Right lobe of liver (tissue), 4 donors: ENCODE measurements at regions not wholly inside any gene's neighbourhood (a gene's known extent, or its start where the extent isn't known, plus 50 kb on each side); places are given as distances from the start of the nearest gene placed in this dataset.
"Not testable (repeated sequence)": the region's sequence is repeated elsewhere in the genome, so short reads cannot be mapped to it uniquely, and the experiment has no call there.

Experiments used
- CTCF ChIP-seq, 4 donors: fragments of 200-600 bp in 3 of 4; fragments of 450-650 bp in 1 of 4; IDR thresholded peaks; one replicate each; pipeline versions ENCODE4 v1.5.1 to v1.8.0; 2016 to 2022; ENCODE audit warnings: antibody characterized with exemption in 4 of 4, mild to moderate bottlenecking in 2 of 4
- POLR2A ChIP-seq: fragments of 450-650 bp; IDR thresholded peaks from one replicate; pipeline ENCODE4 v1.6.1; 2017; ENCODE audit warnings: antibody characterized with exemption, mild to moderate bottlenecking
- donor health status: DM: no; HTN: no; CAD: no.
- donor health status: DM: no; HTN: no; CAD: no.
- donor health status: DM: no; HTN: yes; CAD: no.

GRCh38 chrY:6389561-6389960 is 143.5 kb downstream of the TSPY2 start:
- not testable (repeated sequence) for TF ChIP-seq CTCF (IDR thresholded peaks at IDR 0.05); POLR2A
